Spleen (tissue), 11 donors: ENCODE measurements at regions not wholly inside any gene's neighbourhood (a gene's known extent, or its start where the extent isn't known, plus 50 kb on each side); places are given as distances from the start of the nearest gene placed in this dataset.

ENCODE experiments used
- DNase-seq: peaks from one replicate; pipeline ENCODE4 v3.0.0-alpha.2; 2020
- H3K27ac ChIP-seq, 8 donors: fragments of 200-600 bp; sonication (generic) in 7 of 8; 1 replicate in 4 of 8; 2 replicates in 4 of 8; pipeline versions ENCODE4 v1.5.0 to v1.8.0; 2016 to 2021; ENCODE audit warnings: inconsistent platforms in 4 of 8, mild to moderate bottlenecking in 4 of 8, moderate library complexity in 1 of 8
- H3K27me3 ChIP-seq, 7 donors: fragments of 200-600 bp; sonication (generic) in 6 of 7; replicated peaks in 1 of 7; 1 replicate in 4 of 7; 2 replicates in 3 of 7; pipeline versions ENCODE4 v1.5.0 to v1.8.0; 2016 to 2021; ENCODE audit warnings: inconsistent platforms in 3 of 7, mild to moderate bottlenecking in 1 of 7
- H3K36me3 ChIP-seq, 6 donors: fragments of 200-600 bp; sonication (generic) in 5 of 6; 1 replicate in 4 of 6; 2 replicates in 2 of 6; pipeline versions ENCODE4 v1.5.0 to v1.8.0; 2016 to 2021; ENCODE audit warnings: inconsistent platforms in 2 of 6
- H3K4me1 ChIP-seq, 6 donors: fragments of 200-600 bp; sonication (generic) in 5 of 6; 1 replicate in 3 of 6; 2 replicates in 3 of 6; pipeline versions ENCODE4 v1.5.0 to v1.8.0; 2016 to 2021; ENCODE audit warnings: inconsistent platforms in 3 of 6
- H3K4me3 ChIP-seq, 8 donors: fragments of 200-600 bp; sonication (generic) in 7 of 8; 1 replicate in 4 of 8; 2 replicates in 4 of 8; pipeline versions ENCODE4 v1.5.0 to v1.8.0; 2016 to 2021; ENCODE audit warnings: inconsistent platforms in 4 of 8, mild to moderate bottlenecking in 4 of 8, moderate library complexity in 2 of 8
- H3K9me3 ChIP-seq, 8 donors: fragments of 200-600 bp; sonication (generic) in 7 of 8; 1 replicate in 4 of 8; 2 replicates in 4 of 8; pipeline versions ENCODE4 v1.5.0 to v1.8.0; 2016 to 2021; ENCODE audit warnings: inconsistent platforms in 4 of 8
- CTCF ChIP-seq, 11 experiments: fragments of 200-600 bp in 7 of 11; fragments of 450-650 bp in 4 of 11; sonication (generic) in 4 of 11; IDR thresholded peaks in 8 of 11; conservative IDR thresholded peaks in 3 of 11; 1 replicate in 7 of 11; 2 replicates in 4 of 11; pipeline versions ENCODE4 v1.4.0 to v1.8.0; 2016 to 2021; ENCODE audit warnings: antibody characterized with exemption in 11 of 11, inconsistent platforms in 4 of 11, mild to moderate bottlenecking in 1 of 11
- POLR2A ChIP-seq, 3 donors: fragments of 450-650 bp; IDR thresholded peaks; one replicate each; pipeline ENCODE4 v1.5.1; 2017; ENCODE audit warnings: antibody characterized with exemption in 3 of 3, mild to moderate bottlenecking in 1 of 3
- POLR2AphosphoS5 ChIP-seq, 3 donors: sonication (generic); formaldehyde crosslinking; IDR thresholded peaks; one replicate each; pipeline ENCODE4 v1.5.1; 2017; ENCODE audit warnings: antibody characterized with exemption in 3 of 3
- whole genome bisulfite sequencing, 5 donors: extraction: QIAGEN DNeasy Blood & Tissue Kit in 3 of 5; methylation state at CpG; one replicate each; pipeline versions ENCODE4 v1.1.5 to v1.1.7; 2013 to 2018; 5-methylcytosine and 5-hydroxymethylcytosine counted together
- intact Hi-C: fragments of 100-400 bp; cut with DNase I; formaldehyde crosslinking; loops from one replicate; pipeline ENCODE4 v1.15.0; 2023; ENCODE audit warnings: low total_unique reads
- donor health status: healthy with polysubstance abuse.
- donor health status: DM: no; HTN: no; CAD: no; lungs with moderate emphysema.
- donor health status: DM: no; HTN: no; CAD: no.
- donor health status: Bipolar disorder and iron deficiency.
- donor health status: healthy.
- donor health status: DM: no; HTN: no; CAD: no.
- donor health status: DM: yes; HTN: yes; CAD: no.

GRCh38 chr2:105680357-105680756 lies 64.4 kb upstream of the NCK2 start:
- H3K9me3 ChIP-seq = no peaks in the 10 kb centered on the region
- H3K27ac ChIP-seq = no peak overlapping the region
- H3K4me1 ChIP-seq = peaks cover 0 to 4% (median 0%) of the 10 kb centered on the region in 6 donors
- H3K36me3 ChIP-seq = no peaks in the 10 kb centered on the region
- 56 to 85% (median 75%) methylated on average over 7 of the region's 7 CpGs for whole genome bisulfite sequencing, 5 donors
- intact Hi-C loops = no loop called here
- no peak for DNase-seq
- no peak overlapping the region for H3K4me3 ChIP-seq
- no peak for TF ChIP-seq POLR2A (IDR thresholded peaks at IDR 0.05)
- peaks cover 0 to 4% (median 0%) of the 10 kb centered on the region in 7 donors for H3K27me3 ChIP-seq

- Histone ChIP-seq H3K36me3 (no peaks in the 10 kb centered on the region), H3K27ac (no peak overlapping the region), H3K27me3 (peaks cover 0 to 4% (median 0%) of the 10 kb centered on the region in 7 donors), H3K4me3 (no peak overlapping the region), H3K9me3 (no peaks in the 10 kb centered on the region), H3K4me1 (peaks cover 0 to 11% (median 1%) of the 10 kb centered on the region in 6 donors)
- WGBS, 5 donors = 54 to 82% (median 61%) methylated on average over 6 of the region's 6 CpGs
- TF ChIP-seq CTCF (IDR thresholded peaks at IDR 0.05 in 8 of 11, conservative IDR thresholded peaks at IDR 0.05 in 3 of 11) = no peak
- TF ChIP-seq POLR2A (IDR thresholded peaks at IDR 0.05) = no peak
- TF ChIP-seq POLR2AphosphoS5 (IDR thresholded peaks at IDR 0.05) = no peak
- no peak for DNase-seq
- intact Hi-C loops = no loop called here
Measured at GRCh38 chr2:105678346-105678745, 66.4 kb upstream of the NCK2 start.

GRCh38 chr2:105677901-105678300 lies 66.8 kb upstream of the NCK2 start:
- intact Hi-C loops = no loop called here
- DNase-seq = no peak
- WGBS, 5 donors = 70 to 93% (median 88%) methylated on average over 6 of the region's 6 CpGs
- Histone ChIP-seq H3K27ac (no peak overlapping the region), H3K36me3 (no peaks in the 10 kb centered on the region), H3K27me3 (peaks cover 0 to 4% (median 0%) of the 10 kb centered on the region in 7 donors), H3K9me3 (no peaks in the 10 kb centered on the region), H3K4me1 (peaks cover 0 to 11% (median 1%) of the 10 kb centered on the region in 6 donors), H3K4me3 (no peak overlapping the region)
- TF ChIP-seq CTCF (IDR thresholded peaks at IDR 0.05 in 8 of 11, conservative IDR thresholded peaks at IDR 0.05 in 3 of 11) (no peak), POLR2AphosphoS5 (IDR thresholded peaks at IDR 0.05) (no peak), POLR2A (IDR thresholded peaks at IDR 0.05) (no peak)

GRCh38 chr2:105675841-105676240 lies 68.9 kb upstream of the NCK2 start:
- H3K36me3 ChIP-seq = no peaks in the 10 kb centered on the region
- 87 to 93% (median 88%) methylated on average over 4 of the region's 4 CpGs for WGBS, 5 donors
- H3K4me1 ChIP-seq = peaks cover 0 to 11% (median 0%) of the 10 kb centered on the region in 6 donors
- TF ChIP-seq POLR2A (IDR thresholded peaks at IDR 0.05) = no peak
- no peak for TF ChIP-seq CTCF (IDR thresholded peaks at IDR 0.05 in 8 of 11, conservative IDR thresholded peaks at IDR 0.05 in 3 of 11)
- no peak for TF ChIP-seq POLR2AphosphoS5 (IDR thresholded peaks at IDR 0.05)
- DNase-seq = no peak
- peaks cover 0 to 4% (median 0%) of the 10 kb centered on the region in 7 donors for H3K27me3 ChIP-seq
- peak overlapping the region in 5 of 8 donors; percentile 7 to 65 (median 56) for H3K27ac ChIP-seq
- intact Hi-C loops = no loop called here
- no peaks in the 10 kb centered on the region for H3K9me3 ChIP-seq
- H3K4me3 ChIP-seq = no peak overlapping the region
